CD1c-positive myeloid dendritic cell (primary cell): ENCODE measurements at regions not wholly inside any gene's neighbourhood (a gene's known extent, or its start where the extent isn't known, plus 50 kb on each side); places are given as distances from the start of the nearest gene placed in this dataset.

Experiments
- DNase-seq: peaks from one replicate; pipeline ENCODE4 v3.0.0-alpha.2; 2016; ENCODE audit errors: extremely low spot score

DNA sequence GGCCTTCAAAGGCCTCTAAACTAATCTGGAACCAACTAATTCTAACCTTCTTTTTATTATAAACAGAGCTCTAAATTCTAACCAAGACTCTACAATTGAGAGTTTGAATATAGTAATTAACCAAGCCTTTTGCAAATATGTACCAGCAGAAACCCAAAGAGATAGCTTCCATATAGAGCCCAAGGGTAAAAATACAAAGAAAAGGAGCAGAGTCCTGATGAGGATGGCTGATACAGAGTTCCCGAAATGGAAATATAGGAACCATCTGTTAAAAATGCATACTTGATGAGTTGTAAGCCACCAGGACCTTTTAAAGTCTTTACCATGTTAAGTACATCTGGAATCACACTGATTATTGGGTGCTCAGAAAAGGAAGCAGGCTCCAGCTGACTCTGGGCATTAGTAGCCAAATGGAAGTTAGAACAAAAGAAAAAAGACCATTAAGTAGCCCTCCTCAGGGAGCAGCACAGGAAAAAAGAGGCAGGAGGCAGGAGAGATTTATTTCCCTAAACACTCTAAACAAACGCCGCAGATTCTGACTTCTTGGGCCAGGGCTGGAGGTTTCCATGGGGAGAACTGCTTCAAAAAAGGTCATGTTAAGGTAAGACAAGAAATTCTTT, 463.1 kb upstream of the FAT3 start:
- DNase-seq, result no peak

GRCh38 chr11:91756829-91757480, 467.7 kb upstream of the FAT3 start:
- no peak for DNase-seq

DNA sequence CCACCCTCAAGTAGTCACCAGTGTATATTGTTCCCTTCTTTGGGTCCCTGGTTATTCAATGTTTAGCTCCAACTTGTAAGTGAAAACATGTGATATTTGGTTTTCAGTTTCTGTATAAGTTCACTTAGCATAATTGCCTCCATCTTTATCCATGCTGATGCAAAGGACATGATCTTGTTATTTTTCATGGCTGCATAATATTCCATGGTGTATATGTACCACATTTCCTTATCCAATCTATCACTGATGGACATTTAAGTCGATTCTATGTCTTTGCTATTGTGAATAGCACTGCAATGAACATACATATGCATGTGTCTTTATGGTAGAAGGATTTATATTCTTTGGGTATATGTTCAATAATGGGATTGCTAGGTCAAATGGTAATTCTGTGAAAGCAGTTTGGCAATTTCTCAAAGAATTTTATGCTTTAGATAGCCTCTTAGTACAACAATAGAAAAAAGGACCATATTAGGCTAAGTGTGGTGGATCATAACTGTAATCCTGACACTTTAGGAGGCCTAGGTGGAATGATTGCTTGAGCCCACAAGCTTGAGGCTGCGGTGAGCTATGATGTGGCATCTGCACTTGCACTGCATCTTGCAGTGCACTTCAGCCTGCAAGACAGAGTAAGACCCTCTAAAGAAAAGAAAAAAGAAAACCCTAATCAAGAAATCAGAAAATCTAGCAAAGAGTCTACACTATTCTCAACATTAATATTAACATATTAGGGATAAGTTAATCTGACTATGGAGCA, 468.5 kb upstream of the FAT3 start:
- DNase-seq, result no peak

DNA sequence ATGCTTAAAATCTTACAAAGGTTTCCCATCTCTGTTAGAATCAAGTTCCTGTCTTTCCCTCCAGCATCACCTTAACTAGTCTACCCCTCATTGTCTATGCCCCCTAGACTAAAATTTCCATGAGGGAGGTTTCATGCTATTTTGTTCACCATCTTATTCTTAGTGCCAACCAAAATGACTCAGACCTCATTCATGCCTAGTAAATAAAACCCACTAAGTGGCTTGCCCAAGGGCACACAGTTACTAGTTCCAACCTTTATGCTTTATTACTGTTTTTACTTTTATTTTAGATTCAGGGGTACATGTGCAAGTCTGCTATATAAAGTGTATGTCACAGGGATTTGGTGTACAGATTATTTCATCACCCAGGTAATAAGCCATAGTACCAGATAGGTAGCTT, 469.1 kb upstream of the FAT3 start:
- DNase-seq, result no peak

DNA sequence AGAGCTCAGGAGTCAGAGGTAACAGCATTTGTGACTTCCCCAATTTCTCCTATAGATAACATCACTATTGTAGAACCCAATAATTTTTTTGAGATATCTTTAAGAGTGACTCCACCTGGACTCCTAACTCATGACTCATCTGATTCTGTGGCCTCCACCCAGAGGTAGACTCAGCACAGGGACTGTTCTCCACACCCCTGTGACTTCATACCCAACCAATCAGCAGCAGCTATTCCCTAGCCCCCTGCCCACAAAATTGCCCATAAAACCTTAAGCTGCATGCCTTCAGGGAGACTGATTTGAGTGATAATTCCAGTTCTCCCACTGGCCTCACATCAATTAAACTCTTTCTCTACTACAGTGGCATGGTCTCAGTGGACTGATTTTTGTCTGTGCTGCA, 475.4 kb upstream of the FAT3 start:
- no peak for DNase-seq

- DNase-seq, result no peak
Observed at GRCh38 chr11:91742155-91742554, 482.5 kb upstream of the FAT3 start.

DNA sequence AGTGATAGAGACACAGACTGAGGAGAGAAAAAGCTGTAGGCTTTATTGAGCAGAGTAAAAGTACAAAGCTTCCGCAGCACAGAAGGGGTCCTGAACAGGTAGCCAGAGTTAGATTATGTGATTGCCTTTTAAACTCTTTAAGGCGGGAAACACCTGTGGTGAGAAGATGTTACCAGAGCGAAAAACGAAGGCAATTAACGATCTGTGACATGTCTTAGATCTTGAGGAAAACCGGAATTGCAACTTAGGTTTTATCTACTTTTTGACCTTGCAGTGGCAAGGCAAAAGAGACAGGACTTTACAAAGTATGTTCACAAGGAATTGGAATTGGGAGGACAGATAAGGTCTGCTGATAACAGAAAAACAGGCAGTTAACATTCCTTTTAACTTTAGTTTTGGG, 493.6 kb upstream of the FAT3 start:
- DNase-seq, result no peak

DNA sequence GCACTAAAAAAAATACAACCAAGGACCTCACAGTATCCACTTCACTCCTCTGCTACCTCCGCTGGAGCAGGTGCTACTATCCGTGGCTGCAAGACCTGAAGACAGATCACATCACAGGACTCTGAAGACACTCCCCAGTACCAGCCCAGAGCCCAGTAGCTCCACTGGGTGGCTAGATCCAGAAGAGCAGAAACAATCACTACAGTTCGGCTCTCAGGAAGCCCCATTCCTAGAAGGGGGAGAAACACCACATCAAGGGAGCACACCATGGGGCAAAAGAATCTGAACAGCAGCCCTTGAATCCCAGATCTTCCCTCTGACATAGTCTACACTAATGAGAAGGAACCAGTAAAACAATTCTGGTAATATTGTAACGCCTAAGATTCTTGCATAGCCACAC, 494.0 kb upstream of the FAT3 start:
- DNase-seq, result no peak

- DNase-seq, result no peak
Observed at GRCh38 chr11:91730057-91730456, 494.6 kb upstream of the FAT3 start.

- no peak for DNase-seq
Observed at GRCh38 chr11:91717169-91717568, 507.4 kb upstream of the FAT3 start.

GRCh38 chr11:91707652-91708482, 516.8 kb upstream of the FAT3 start:
- no peak for DNase-seq

- no peak for DNase-seq
Observed at GRCh38 chr11:91703042-91703441, 521.6 kb upstream of the FAT3 start.

DNA sequence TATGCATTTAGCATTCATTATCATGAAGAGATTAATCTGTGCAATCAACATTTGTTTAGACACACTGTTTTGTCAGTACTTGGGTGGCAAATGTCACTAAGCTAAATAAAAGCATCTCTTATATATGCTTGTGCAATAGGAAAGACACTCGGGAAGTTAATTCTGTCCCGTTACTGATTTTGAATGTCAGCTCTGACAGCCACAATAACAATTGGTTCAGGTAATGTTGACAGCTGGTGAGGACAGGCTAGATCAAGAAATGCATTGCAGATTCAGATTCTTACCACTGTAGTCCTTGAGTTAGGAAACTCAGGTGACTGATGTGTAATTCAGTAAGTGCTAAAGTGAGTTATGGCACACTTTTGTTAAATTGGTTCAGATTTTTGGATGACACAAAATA, 523.8 kb upstream of the FAT3 start:
- DNase-seq, result no peak

DNA sequence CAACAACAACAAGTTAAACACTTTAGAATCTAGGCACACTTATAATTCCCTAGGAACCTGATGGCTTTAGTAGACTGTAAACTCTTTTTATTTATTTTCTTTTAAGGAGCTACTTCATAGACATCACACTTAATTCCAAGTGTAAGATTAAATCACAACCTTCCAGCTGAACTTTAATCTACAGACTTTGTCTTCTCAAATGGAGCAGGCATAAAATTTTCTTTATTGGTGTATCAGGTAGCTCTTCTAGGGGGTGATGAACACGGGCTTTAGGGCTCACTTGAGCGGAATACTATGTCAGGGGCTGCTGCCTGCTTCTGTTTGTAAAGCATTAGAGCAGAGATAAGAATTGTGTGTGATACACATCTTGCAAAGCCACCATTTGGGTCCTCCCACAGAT, 525.8 kb upstream of the FAT3 start:
- no peak for DNase-seq

GRCh38 chr11:91694331-91694730, 530.3 kb upstream of the FAT3 start:
- DNase-seq, result no peak

DNA sequence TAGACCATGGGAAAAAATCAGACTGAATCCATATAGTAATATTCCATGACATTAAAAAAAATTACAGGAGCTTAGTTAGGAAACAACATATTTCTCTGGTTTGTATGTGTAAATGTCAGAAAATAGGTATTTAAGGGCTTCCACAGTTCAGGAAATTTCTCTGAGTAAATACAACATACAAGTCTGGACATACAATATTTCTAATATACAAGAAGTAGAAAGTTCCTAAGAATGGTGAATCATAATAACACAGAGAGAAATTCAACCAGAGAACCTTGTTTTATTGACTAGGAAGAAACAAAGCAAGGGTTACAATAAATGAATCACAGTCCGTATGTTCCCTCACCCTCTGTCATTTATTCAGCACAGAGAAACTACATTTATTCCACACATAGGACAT, 532.7 kb upstream of the FAT3 start:
- DNase-seq, result no peak

DNA sequence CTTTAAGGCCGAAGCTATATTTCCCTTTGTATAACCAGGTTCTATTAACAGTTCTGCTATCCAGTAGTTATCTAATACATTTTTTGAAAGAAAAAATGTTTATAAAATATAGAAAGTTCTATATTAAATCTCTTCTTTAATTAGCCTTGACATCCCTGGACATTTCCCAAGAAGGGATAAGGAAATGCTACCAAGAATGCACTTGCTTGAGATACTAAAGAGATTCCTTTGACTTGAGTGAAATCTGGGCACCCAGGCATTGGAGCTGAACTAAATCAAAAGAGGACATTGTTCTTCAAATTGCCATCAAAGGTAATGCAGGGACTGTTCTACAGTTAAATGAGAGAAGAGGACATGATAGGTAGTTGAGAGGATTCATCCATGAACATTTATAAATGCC, 535.9 kb upstream of the FAT3 start:
- no peak for DNase-seq

- DNase-seq, result no peak
Observed at GRCh38 chr11:91686700-91687099, 537.9 kb upstream of the FAT3 start.

DNA sequence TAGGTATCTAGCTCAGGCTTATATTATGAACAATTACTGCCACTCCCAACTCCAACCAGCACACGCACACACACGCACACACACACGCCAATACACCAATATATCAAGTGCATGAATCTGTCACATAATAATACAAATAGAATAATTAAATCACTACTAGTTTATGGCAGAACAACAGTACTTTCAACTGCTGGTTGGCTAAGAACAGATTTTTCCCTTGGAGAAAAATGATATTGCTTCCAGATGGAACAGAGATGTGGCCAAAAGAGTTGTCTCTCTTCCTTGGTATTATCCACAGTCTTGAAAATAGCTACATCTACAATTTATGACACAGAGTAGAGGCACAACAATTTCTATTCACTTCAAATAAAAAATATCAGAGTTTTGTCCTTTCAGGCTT, 538.3 kb upstream of the FAT3 start:
- DNase-seq, result no peak

DNA sequence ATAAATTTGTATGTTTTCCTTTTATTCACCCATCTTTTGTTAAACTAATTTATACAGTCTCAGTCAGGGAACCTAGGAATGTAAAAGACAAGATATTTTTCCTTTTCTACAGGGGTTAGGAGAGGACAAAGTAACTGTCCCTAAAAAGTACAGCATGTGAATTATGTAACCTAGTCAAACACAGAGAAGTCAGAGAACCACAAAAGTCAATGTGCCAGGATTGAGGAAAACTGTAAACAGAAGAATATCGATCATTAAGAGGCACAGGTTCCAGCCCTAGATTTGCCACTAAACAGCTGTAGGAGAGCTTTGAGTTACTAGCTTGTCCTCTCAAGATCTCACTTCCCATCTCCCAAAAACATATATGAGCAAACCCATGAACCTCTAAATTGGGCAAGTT, 550.9 kb upstream of the FAT3 start:
- no peak for DNase-seq

- DNase-seq, result no peak
Observed at GRCh38 chr11:91664521-91664920, 560.1 kb upstream of the FAT3 start.

- no peak for DNase-seq
Observed at GRCh38 chr11:91660036-91660435, 564.6 kb upstream of the FAT3 start.
